ENCODE measurements at regions not wholly inside any gene's neighbourhood (a gene's known extent, or its start where the extent isn't known, plus 50 kb on each side); places are given as distances from the start of the nearest gene placed in this dataset.

GRCh38 chr10:25815999-25816768 is 117.8 kb upstream of the MYO3A start:
- no peak for TF ChIP-seq CTCF (IDR thresholded peaks at IDR 0.05)
- TF ChIP-seq ZFX (IDR thresholded peaks at IDR 0.05; ENCODE audit: borderline replicate concordance) = no peak

Measured in 22Rv1 (cell line).